Forelimb muscle (tissue), 1 donor: ENCODE measurements at regions not wholly inside any gene's neighbourhood (a gene's known extent, or its start where the extent isn't known, plus 50 kb on each side); places are given as distances from the start of the nearest gene placed in this dataset.
"Not testable (repeated sequence)": the region's sequence is repeated elsewhere in the genome, so short reads cannot be mapped to it uniquely, and the experiment has no call there.

ENCODE experiments used
- DNase-seq: peaks from one replicate; pipeline ENCODE4 v3.0.0-alpha.2; 2013; ENCODE audit warnings: low read depth

DNA sequence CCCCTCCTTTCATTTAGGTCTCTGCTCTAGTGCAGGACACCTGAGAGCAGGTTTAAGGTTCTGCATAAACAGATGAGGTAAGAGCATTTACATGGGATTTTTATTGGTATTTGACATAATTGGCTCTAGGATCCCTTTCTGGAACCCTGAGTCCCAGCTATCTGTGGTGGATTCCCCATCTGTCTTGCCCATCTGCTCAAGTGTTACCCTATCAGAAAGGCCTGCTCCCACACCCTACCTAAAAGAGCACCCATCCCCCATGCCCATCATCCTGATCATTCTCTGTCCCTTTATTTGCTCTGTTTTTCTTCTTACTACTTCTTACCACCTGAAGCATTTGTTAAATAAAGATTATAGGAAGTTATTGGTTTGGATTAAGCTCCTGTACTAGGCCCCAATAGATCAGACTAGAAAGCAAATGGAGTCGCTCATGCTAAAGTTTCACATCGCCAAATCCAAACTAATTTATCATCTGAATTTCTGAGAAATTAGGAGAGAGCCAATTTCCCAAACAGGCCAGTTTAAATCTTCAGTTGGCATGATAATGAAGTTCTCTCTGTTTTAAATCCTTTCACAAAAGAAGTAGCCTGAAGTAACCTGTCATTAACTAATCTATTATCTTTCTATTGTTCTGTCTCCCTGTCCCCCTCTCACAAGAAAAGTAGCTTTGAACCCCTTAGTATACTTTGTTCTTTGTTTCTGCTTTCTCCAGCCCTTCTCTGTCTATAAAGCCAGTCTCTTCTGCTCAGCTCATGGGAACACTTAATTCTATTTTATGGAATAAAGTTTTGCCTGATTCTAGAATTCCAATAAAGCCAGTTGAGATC, 178.6 kb downstream of the ZNF674 start:
- DNase-seq: no peak

- no peak for DNase-seq
Measured at GRCh38 chrX:46354481-46354880, 190.7 kb downstream of the ZNF674 start.

- DNase-seq: no peak
Measured at GRCh38 chrX:46341767-46342322, 203.4 kb downstream of the ZNF674 start.

DNA sequence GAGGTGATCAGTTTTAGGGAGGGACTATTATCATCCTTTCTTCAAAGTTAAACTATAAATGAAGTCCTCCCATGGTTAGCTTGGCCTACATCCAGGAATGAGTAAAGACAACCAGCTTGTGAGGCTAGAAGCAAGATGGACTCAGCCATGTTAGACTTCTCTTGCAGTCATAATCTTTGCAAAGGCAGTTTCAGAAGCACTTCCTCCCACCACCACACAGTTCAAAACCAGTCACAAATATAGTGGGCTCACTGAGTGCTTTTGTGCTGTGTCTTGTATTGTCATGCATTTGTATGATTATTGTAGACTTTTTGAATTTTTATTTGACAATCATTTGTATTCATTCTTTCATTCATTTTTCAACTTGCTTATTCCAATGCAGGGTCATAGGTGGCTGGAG, 204.5 kb downstream of the ZNF674 start:
- no peak for DNase-seq

DNA sequence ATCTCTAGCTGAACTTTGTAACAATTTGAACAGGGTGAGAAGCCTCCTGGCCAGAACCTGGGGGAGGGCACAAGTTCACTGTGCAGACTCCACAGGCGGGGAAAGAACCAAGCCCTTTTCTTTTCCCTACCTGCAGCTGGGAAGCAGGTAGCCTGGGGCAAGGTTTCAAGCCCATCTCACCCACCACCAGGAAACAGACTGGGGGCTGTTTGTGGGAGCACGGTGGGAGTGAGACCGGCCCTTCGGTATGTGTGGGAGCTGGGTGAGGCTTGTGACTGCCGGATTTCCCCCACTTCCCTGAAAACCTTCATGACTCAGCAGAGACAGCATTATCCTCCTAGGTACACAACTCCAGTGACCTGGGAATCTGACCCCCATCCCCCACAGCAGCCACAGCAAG, 211.7 kb downstream of the ZNF674 start:
- DNase-seq: no peak

DNA sequence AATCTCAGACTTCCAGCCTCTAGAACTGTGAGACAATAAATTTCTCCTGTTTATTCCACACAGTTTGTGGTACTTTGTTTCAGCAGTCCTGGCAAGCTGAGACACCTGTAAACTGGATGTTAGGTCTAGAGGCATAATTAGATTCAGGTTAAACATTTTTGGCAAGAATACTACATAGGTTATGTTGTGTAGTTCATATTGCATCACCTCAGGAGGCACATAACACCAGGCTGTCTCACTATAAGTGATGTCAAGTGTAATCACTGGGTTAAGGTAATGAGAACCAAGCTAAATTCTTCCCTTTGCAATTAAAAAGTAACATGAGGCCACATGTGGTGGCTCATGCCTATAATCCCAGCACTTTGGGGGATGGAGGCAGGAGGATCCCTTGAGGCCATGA, 214.2 kb downstream of the ZNF674 start:
- DNase-seq: no peak

GRCh38 chrX:46330513-46330912, 214.7 kb downstream of the ZNF674 start:
- no peak for DNase-seq

DNA sequence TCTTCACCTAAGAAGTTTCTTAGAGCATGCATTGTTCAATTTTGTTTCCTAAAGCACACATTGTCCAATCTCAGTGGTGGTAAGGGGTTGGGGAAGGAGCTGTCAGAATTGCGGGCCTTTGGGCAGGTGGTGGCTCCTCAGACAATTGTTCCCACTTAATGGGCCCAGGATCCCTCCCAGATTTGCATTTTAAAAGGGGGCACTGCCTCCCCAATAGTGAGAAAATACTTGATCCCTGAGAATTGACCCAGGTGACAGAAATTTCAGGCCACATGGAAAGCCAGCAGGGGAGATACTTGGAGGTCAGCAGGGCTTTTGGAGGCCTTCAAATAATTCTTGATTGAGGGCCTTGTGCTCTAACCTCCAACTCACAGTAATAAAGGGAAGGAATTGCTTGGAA, 217.1 kb downstream of the ZNF674 start:
- DNase-seq: no peak

DNA sequence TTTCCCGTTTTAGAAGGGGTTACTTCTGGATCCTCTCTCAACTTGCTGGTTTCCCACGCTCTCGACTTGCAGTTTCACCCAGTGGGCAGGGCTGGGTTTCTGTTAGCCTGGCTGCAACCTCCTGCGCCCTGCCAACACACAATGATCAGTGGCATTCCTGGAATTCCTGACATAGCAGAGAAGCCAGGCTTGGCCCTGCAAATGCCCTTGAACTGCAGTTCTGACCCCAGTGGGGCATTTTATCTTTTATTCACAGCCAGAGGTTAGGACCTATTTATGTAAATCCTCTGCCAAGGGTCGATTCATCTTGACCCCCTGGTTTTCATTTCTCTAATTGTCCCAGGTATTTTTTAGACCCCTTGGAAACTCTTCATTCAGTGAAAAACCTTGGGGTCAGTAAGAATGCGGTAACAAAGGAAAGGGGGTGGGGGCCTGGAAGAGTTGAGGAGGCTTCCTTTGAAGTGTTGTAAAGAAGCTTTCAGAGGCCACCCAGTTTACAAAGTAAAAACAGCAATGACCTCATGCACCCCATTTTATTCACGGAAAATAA, 217.6 kb downstream of the ZNF674 start:
- DNase-seq: no peak

GRCh38 chrX:46326161-46326560, 219.1 kb downstream of the ZNF674 start:
- no peak for DNase-seq

- DNase-seq: no peak
Measured at GRCh38 chrX:46325312-46325877, 219.8 kb downstream of the ZNF674 start.

DNA sequence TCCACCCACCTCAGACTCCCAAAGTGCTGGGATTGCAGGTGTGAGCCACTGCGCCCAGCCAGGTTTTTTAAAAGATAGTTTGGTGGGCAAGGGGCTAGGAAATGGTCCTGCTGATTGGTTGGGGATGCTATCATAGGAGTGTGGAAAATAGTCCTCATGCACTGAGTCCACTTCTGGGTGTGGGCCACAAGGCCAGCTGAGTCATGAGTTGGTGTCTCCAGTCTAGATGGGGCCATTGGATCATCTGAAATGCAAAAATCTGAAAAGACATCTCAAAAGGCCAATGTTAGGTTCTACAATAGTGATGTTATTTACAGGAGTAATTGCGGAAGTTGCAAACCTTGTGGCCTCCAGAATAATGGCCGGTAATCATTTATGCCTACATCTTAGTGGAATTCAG, 221.1 kb downstream of the ZNF674 start:
- no peak for DNase-seq

DNA sequence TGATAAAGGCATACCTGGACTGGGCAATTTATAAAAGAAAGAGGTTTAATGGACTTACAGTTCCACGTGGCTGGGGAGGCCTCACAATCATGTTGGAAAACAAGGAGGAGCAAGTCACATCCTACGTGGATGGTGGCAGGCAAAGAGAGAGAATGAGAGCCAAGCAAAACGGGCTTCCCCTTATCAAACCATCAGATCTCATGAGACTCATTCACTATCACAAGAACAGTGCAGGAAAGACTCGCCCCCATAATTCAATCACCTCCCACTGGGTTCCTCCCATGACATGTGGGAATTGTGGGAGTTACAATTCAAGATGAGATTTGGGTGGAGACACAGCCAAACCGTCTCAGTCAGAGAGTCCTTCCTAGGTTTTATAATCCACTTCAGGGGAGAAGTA, 222.3 kb downstream of the ZNF674 start:
- not testable (repeated sequence) for DNase-seq

DNA sequence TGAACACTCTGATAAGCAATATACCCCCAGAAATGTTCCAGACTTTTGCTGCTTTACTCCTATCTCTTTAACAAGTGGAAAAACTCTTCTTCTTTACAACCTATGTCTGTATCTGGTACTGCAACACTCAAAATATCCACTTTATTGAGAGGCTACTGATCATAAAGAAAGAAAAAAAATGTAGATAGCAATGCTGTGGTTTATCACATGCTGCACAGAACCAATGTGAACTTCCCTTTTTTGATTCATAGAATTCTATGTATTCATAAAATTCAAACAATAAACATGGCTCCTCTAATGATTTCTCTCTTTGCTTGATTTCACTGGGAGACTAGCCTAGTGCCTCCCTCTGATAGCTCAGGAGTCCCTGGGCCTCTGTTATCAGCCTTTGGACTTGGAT, 223.5 kb downstream of the ZNF674 start:
- no peak for DNase-seq

DNA sequence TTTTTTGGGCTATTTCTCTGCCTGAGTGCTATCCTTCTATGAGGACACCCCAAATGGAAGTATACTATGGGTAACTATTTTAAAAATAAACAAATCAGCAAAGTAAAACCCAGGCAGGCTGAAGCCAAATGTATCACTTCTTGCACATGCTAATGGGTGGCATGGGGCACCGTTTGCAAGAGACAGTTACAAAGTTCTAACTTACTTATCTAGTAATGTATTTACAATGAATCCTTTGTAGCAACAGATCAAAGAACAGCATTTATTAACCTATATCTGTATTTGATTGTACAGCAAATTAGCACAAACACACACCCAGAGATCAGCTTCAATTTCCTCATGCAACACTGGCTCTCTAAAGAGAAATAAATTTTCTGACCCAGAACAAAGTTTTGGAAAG, 225.5 kb downstream of the ZNF674 start:
- no peak for DNase-seq

DNA sequence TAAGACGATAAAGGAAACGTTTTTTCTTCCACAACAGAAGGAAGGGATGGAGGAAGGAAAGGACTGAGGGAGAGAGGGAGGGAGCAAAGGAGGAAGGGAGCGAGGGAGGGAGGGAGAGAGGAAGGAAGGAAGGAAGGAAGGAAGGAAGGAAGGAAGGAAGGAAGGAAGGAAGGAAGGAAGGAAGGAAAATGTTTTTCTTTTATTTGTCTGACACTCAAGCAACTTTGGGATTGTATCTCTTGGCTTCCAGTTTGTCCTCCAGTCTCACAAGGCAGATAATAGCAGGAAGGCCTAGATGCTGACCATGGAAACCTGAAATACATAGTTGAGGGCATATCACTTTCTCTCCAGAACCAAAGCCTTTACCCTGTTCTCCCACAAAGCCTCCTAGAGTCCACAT, 226.7 kb downstream of the ZNF674 start:
- DNase-seq: no peak

GRCh38 chrX:46317163-46317562, 228.1 kb downstream of the ZNF674 start:
- no peak for DNase-seq

- DNase-seq: no peak
Measured at GRCh38 chrX:46311581-46312120, 233.6 kb downstream of the ZNF674 start.

DNA sequence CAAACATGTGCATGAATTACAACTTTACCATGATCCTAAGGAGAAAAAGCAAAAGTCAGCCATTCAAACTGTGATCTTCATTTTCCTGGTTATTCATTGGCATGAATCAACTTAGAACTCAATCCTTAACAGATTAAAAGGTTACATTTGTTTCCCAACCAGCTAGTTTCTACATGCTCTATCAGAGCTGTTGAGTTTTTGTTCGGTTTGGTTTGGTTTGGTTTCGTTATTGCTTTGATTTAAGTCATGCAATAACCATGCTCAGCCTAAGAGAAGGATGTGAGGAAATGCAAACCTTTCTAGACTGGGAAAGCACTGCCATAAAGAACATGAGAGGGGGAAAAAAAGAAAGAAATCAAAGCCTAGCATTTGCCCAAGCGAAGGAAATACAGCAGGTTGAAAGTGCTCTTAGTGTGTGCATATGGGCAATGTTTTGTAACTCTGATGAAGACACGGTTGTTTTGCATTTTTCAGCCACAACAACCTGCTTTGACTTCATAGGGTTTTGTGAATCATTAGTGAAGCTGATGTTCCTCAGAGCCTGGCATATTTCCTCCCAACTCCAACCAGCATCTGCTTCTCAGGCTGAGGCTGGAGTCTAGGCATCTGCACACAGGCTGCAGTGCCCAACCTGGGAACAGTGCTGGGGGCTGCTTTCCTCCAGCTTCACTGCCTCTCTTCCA, 234.3 kb downstream of the ZNF674 start:
- no peak for DNase-seq

GRCh38 chrX:46308110-46308509, 237.1 kb downstream of the ZNF674 start:
- DNase-seq: no peak

DNA sequence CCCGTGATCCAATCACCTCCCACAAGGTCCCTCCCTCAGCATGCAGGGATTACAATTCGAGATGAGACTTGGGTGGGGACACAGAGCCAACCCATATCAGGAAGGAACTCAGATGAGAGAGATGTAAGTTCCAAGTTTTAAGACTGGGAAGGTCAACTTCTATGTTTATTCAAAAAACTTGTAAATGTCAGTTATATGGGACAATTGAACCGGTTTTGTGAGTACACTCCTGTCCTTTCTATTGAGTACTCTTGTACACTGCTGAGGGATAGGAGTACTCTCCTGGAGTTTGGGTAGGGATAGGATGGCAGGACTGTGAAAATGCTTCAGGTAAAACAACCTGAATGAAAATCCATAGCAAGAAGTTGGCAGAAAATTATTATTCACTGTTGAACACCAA, 239.1 kb downstream of the ZNF674 start:
- no peak for DNase-seq

- no peak for DNase-seq
Measured at GRCh38 chrX:46305431-46305830, 239.8 kb downstream of the ZNF674 start.
